AG09319 (cell line): ENCODE measurements at regions not wholly inside any gene's neighbourhood (a gene's known extent, or its start where the extent isn't known, plus 50 kb on each side); places are given as distances from the start of the nearest gene placed in this dataset.

Experiments used
- DNase-seq: peaks from one replicate; pipeline ENCODE4 v3.0.0-alpha.2; 2010; ENCODE audit warnings: low read depth; ENCODE audit errors: extremely low read depth
- CTCF ChIP-seq: IDR thresholded peaks from 2 replicates; pipeline ENCODE4 v1.5.1; 2011; ENCODE audit warnings: low read depth, mild to moderate bottlenecking, inconsistent platforms, low read length, moderate library complexity

GRCh38 chr5:158273035-158273434, 414.1 kb upstream of the CLINT1 start:
- TF ChIP-seq CTCF: no peak
- DNase-seq: no peak

GRCh38 chr5:158272409-158272808, 413.5 kb upstream of the CLINT1 start:
- DNase-seq: no peak
- TF ChIP-seq CTCF: no peak

GRCh38 chr5:158270996-158271554, 412.1 kb upstream of the CLINT1 start:
- TF ChIP-seq CTCF: no peak
- DNase-seq: no peak

- no peak for TF ChIP-seq CTCF
- DNase-seq: no peak
Observed at GRCh38 chr5:158268286-158268685, 409.3 kb upstream of the CLINT1 start.

- no peak for TF ChIP-seq CTCF
- DNase-seq: no peak
Observed at GRCh38 chr5:158267228-158267627, 408.3 kb upstream of the CLINT1 start.

GRCh38 chr5:158265931-158266700, 407.2 kb upstream of the CLINT1 start:
- no peak for DNase-seq
- TF ChIP-seq CTCF: no peak

GRCh38 chr5:158265346-158265745, 406.4 kb upstream of the CLINT1 start:
- TF ChIP-seq CTCF: no peak
- no peak for DNase-seq
